A172 (cell line): ENCODE measurements at regions not wholly inside any gene's neighbourhood (a gene's known extent, or its start where the extent isn't known, plus 50 kb on each side); places are given as distances from the start of the nearest gene placed in this dataset.

Experiments used
- DNase-seq: peaks from one replicate; pipeline ENCODE4 v3.0.0-alpha.2; 2015; ENCODE audit warnings: low spot score

DNA sequence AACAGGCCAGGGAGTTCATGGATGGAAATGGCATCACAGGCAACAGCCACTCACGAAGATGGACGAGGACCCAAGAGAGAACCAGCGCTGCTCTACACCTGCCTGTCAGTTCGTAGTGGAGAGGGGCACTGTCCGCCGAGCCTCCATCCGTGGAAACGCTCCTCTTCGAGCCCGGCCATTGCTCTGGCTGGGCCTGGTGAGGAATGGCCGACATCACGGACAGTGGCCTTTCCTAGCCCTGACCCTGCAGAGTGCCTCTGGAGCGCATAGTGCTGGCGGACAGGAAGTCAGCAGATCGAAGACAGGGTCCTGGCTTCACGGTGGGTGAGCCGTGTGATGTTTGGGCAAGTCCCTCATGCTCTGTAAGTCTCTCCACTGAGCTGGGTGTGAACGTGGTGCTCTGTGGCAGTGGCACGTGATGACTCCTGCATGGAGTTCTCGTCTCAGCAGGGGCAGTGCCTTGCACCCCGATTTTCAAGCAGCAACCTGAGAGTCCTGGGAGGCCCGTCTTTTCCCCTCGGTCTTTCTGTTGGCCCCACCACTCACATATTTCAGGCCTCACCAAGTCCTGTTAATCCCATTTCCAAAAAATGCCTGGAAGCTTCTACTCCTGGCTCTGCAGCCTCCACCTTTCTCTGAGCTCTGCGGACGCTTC lies 214.4 kb downstream of the ERMARD start:
- DNase-seq = no peak

DNA sequence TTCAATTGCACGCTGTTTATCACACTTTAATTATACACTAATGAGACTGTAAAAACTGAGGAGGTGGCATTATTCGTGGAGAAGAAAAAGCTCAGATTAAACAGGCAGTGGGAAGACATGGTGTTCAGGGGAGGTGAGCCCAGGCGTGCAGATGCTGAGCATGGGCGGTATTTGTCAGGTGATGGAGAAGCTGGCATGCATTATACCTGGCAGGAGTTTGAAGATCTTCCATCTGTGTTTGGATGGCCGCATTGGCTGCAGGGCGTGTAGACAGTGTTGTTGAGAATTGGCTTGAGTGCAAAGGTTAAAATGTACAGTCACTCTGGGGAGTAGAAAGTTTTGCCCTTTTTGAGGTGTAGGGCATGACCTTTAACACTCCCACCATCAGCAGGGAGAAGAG lies 213.8 kb downstream of the ERMARD start:
- DNase-seq = no peak

DNA sequence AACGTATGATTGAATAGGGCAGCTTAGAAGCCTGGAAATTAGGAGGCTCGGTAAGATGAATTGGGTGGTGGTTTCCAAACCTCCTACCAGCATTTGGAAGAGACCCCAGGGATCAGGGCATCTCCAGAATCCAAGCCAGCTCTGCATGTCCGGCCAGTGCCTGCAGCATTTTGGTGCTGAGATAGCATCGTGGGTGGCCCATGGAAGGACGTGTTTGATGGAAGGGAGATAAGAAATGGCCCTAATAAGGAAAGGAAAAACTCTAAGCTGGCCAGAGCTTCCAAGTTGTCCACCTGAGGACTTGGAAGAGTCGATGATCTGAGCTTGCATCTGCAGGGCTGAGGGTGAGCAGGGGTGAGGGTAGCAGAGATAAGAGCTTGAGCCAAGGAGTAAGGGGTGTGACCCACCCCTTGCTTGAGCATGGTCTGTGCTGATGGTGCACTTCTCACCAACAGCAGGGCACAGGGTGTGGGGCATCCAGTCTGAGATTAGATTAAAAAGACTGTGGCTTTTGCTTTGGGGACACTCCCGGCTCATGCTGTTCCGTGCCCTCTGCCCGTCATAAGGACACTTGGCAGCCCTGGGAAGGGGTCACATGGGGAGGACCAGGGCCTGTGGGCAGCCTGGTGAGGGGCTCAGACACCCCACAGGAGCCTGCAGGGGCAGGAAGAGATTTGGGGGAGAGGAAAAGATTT lies 213.2 kb downstream of the ERMARD start:
- DNase-seq = no peak

DNA sequence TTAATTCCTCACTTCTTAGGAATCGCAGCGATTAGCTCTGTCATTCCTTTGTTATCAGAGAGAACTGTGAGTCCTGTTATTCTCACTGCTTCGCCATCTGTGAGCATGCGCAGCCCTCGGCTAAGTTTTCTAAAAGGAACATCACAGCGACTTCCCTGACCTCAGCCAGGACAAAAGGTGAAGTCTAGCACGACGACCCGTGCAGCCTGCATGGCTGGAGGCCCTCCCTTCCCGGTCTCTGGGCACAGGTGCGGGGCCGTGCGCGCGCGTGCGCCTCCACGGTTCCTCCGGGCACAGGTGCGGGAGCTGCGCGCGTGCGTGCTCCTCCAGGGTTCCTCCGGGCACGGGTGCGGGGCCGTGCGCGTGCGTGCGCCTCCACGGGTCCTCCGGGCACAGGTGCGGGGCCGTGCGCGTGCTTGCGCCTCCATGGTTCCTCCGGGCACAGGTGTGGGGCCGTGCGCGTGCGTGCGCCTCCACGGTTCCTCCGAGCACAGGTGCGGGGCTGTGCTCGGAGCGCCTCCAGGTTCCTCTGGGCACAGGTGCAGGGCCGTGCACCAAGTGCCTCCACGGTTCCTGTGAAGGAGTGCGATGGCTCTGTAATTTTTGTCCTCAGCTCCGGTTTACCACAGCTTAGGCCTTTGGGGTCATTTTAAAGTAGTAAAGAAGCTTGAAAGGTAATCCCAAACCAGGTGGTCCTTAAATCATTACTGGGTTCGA lies 212.3 kb downstream of the ERMARD start:
- DNase-seq = no peak

DNA sequence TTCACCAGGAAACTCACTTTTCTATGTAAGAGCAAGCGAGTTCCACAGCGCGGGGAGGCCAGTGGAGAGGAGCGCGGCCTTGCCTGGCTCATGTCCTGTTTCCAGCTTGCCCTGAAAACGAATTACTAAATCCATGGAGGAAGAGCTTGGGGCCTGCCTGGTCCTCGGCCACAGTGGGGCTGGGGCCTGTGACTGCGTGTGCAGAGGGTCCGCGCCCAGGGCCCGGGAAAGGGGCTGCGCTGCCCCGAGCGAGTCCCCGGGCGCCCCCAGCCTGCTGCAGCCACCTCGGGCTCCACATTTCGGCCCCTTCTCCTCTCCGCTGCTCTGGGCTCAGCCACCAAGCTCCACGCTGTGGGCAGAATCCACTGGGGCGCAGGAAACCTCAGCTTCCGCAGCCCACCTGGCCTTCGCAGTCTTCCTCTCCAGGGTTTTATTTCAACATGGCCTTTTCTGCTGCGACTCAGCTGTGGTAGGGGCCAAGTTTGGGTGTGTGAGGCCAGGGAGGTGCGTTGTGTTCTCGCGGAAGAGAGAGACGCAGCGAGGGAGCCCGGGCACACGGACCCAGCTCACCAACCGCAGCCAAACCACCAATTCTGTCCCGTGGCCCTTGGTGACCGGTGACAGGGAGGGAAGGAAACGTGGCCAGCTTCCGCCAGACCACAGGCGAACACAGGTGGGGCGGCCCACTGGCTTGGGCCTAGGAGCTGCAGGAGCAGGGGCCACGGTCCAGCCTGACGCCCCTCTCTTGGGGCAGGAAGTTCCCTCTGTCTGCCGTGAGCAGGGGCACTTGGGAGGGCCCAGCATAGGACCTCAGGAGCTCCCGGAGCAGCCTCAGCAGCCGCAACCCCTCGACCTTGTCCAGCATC lies 211.4 kb downstream of the ERMARD start:
- DNase-seq = no peak

DNA sequence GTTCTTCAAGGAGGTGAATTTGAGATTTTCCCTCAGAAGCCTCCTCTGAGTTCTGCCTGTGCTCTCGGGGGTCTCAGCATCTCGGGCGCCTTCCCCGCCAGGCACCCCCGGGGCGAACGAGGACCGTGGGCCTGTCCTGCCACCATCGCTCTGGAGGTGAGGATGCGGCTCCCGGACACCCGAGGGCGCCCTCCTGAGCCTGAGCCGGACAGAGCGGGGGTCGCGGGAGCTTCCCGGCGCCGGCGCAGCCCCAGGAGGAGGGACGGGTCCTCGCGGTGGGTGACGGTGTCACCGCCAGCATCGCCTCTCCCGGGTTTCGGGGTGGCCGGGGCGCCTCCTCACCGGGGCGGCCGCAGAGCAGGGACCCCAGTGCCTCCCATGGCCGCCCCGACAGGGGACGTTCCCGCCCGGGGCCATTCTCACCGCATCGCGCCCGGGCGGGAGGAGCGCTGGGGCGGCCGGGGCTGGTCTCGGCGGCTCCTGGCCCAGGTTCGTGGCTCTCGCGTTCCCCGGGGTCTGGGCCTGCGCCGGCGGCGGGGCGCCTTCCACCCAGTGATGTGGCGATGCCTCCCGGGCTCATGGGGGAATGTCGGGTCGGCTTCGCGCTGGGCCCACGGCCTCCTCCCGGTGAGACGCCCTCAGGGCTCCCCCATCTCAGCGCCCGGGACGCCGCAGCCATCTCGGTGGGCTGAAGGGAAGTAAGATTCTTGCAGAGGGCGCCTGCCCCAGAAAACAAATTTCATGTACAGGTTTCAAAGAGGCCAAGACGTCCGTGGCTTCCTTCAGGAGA lies 210.5 kb downstream of the ERMARD start:
- no peak for DNase-seq

DNA sequence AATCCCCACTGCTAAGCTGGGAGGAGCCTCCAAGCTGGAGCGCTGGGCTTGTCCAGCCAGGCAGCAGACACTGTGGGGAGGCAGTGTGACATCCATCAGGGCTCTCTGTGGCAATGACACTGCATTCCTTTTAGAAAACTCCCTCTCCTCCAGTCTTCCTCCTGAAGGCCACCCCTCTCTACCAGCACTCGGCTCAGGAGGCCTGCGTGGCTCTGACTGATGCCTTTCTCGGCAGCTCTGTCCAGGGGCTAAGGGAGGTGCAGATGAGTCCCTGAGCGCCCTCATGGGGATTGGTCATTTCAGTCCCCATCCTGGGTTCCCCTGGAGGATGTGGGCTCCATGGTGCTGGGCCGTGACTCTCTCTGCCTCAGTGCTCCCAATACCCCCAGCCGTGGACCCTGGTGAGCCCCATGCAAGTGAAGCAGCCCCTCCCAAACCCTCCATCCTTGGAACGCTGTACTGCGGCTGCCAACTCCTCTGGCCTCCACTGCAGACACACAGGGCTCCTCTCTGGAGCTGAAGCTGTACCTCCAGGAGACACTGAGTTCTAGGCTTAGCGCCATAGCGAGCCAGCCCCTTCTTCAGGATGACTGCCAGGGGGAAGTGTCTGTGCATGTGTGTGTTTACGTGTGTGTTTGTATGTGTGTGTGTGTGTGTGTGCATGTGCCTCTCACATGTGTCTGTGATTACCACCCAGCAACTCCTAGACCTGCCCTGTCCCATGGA lies 209.6 kb downstream of the ERMARD start:
- DNase-seq = no peak

DNA sequence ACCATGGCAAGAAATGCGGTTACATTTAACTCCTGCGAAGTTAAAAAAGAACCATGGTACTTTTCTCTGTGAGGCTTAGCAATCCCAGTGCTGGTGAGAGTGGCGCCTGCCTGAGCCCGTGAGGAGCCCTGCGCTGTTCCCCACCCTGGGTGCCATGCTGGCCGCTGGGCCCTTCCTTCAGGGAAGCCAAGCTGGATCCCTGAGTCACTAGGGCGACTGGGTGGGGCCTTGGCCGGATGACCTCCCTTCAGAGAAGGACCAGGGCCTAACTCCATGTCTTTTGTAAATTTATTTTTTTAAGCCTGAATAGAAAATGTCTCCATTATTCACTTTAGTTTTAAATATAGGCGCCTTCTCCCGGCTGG lies 209.1 kb downstream of the ERMARD start:
- DNase-seq = no peak

DNA sequence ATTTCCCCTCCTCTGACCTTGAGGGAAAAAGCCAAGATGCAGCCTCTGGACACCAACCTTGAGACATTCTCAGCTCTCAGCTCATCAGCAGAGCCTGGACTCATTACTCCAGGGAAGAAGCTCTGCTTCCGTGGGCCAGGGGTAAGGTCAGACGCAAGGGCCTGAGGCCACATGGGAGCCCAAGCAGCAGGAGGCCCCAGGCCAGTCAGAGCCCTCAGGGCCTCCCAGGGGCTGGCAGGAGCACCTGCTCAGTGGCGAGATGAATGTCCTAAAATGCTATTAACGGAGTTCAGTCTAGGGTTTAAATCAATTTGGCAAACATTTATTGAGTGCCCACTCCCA lies 208.6 kb downstream of the ERMARD start:
- no peak for DNase-seq

DNA sequence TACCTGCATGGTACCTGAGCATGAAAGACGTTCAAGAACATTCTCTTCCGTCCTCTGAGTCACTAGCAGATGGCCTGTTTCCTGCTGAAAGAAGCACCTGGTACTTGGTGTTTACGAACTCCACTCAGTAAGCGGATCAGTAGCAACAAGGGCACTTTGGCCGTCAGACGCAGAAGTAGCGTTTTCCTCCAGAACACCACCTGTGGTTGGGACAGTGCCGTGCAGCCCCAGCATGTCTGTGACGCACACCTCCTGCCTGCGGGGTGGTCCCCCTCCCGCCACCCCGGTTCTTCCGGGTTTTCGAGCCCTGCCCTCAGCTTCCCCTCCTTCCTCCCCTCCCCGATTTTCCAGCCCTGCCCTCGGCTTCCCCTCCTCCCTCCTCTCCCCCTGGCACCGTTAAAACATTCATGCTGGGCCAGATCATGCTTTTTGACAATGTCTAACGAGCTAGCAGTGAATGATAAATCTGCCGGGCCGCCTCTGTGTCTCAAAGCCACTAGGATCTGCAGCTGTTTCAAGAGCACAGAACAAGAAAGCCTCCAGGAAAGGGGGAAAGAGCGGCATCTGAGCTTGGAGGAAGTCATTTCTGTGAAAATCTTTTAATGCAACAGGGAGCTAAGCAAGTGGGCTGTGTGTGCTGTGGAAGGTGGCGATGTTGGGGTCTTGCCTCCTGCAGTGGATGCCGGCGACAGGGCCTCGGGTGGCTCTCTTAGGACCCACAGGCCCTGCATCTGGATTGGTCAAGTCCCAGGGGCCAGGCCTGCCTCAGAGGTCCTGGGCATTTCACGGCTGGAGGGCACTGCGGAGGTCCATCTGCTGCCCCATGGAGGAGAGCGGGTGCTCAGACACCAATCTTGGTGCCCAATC lies 207.9 kb downstream of the ERMARD start:
- no peak for DNase-seq

DNA sequence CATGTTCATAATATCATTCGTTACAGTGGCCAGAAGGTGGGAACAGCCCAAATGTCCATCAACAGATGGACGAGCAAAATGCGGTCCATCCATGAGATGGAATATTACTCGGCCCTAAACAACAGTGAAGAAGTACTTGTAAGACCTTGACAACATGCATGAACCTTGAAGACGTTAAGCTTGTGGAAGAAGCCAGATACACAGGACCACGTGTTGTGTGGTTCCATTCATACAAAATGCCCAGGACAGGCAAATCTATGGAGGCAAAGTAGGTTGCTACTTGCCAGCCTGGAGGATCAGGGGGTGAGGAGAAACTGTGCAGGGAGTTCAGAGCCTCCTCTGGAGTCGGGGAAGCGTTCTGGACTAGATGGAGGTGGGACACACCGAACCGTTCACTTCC lies 207.1 kb downstream of the ERMARD start:
- no peak for DNase-seq

DNA sequence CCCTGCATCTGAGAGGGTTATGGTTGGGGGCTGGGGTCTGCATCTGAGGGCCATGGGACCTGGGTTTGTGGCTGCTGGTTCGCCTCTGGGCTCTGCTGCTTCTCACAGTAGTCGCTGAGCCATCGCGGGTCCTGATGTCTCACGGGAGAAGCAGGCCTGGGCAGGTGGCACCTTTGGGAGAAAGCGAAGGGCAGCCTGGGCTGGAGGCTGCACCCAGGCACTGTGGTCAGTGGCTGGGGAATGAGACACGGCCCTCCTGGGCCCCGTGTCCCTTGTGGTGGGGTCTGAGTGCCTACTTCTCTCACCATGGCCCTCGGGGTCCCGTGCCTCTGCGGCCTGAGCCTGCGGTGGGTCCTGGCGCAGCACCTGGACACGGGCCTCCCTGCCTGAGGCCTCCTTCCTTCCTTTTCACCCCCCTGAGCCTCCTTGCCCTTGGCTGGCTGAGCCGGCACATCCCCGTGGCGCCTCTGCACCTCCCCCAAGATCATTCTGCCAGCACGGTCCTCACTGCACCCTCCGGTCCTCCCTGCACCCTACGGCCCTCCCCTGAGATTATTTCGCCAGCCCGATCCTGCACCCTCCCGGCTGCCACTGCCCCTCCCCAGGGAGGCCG lies 206.0 kb downstream of the ERMARD start:
- DNase-seq = no peak

DNA sequence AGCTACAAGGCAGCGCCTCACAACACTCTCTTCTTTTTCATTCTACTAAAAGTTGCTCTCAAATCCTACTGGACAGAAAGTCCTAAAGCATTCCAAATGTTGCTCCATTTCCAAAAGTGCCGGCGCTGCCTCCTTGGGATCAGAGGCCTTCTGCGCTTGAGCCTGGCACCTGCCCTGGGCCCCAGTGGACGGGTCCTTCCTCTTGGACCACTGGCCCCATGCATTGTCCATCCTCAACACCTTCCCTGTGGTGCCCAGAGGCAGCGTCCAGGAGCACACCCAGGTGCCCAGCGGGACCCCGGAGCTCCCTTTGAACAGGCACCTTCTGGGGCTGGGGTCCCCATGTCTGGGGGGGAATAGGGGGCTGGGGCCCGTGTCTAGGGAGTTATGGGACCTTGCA lies 205.2 kb downstream of the ERMARD start:
- DNase-seq = no peak

DNA sequence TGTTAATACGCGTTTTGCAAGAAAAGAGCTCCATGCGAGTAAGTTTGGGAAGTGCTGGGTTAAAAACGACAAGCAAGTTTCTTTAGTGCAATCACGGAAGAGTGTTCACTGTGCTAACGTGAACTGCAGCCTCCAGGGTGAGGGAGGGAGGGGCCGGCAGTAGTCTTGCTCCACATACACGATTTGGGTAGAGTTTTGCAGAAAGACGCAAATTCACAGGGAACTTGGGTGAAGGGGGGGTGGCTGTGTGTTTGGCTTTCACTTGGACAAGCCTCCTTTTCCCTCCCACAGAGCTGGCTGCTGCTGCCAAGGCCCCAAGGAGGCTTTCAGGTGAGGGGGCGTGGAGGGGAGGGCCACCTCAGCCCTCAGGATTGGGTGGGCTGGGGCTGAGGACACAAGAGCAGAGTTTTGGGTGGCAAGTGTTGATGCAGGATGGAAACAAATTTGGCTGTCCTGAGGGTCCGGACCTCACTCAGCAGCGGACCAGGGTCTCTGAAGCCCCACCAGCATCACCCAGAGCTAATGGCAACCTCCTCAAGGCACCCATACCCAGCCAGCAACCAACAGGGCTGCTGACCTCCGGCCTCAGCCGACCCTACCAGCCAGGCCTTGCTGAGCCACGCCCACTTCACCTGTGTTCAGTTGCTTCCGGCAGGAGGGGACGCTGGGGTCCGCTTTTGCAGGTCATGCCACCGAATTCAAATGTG lies 204.5 kb downstream of the ERMARD start:
- no peak for DNase-seq

DNA sequence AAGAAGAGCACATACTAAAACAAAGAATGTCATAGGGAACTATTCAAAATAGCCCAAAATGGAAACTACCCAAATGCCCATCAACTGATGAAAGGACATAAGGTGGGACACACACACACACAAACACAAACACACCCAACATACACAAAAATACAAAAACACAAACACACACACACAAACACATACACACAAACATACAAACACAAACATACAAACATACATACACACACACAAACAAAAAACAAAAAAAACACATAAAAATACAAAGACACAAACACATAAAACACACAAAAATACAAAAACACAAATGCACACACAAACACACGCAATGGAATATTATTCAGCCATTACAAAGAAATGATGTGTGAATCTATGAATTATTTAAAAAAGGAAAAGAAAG lies 203.6 kb downstream of the ERMARD start:
- no peak for DNase-seq

DNA sequence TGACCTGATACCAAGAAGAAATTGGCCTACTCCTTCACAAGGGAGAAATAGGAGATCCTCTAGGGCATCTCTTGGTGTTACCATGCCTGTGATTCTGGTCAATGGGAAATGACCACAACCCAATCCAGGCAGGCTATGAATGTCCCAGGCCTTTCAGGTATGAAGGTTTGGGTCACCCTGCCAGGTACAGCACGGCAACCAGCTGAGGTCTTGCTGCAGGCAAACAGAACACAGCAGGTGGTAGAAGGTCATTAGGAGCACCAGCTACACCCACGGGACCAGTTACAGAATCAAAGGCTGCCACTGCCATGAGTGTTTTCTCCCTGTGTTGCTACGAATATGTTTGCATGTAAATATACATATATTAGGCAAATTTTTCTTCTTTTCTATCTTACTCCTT lies 202.3 kb downstream of the ERMARD start:
- no peak for DNase-seq

DNA sequence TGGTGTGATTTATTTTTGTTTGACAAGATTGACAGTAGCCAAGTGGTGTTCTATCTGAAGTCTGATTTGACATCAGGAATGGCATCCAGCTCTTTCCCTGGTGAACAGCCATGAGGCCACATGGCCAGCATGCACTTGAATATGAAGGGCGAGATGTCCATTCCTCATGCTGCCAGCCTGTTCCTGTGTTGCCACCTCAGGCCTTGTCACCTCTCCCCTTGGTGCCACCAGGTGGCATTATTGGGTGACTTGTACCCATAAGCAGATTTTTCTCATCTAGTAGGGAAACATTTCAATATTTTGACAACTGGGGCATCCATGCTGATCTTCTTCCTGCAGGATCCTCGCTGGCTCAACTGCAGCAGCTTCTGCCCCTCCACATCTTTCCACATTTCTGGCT lies 199.1 kb downstream of the ERMARD start:
- peak; percentile 6 for DNase-seq

DNA sequence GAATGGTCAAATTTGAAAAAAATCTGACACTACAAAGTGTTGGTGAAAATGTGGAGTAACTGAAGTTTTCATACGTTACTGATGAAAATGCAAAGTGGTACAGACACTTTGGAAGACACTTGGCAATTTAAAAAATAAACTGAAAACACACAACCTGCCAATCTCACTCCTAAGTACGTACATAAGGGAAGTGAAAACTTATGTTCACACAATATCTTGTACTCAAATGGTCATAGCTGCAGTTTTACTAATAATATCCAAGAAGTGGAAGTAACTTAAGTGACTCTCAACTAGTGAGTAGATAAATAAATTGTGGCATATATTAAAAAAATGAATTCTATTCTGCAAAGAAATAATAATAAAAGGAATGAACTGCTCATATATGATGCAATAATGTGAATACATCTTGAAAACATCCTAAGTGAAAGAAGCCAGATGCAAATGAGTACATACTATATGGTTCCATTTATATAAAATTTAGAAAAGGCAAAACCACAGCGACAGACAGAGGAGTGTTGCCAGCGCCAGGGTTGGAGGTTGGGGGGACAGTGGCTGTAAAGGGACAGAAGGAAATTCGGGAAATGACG lies 198.2 kb downstream of the ERMARD start:
- no peak for DNase-seq
